HG03139 (cell line): ENCODE measurements at regions not wholly inside any gene's neighbourhood (a gene's known extent, or its start where the extent isn't known, plus 50 kb on each side); places are given as distances from the start of the nearest gene placed in this dataset.

Experiments
- ATAC-seq: cut with Tn5 transposase; IDR thresholded peaks from one replicate; pipeline ENCODE4 v1.9.1; 2021; ENCODE audit not compliant: unreplicated experiment

DNA sequence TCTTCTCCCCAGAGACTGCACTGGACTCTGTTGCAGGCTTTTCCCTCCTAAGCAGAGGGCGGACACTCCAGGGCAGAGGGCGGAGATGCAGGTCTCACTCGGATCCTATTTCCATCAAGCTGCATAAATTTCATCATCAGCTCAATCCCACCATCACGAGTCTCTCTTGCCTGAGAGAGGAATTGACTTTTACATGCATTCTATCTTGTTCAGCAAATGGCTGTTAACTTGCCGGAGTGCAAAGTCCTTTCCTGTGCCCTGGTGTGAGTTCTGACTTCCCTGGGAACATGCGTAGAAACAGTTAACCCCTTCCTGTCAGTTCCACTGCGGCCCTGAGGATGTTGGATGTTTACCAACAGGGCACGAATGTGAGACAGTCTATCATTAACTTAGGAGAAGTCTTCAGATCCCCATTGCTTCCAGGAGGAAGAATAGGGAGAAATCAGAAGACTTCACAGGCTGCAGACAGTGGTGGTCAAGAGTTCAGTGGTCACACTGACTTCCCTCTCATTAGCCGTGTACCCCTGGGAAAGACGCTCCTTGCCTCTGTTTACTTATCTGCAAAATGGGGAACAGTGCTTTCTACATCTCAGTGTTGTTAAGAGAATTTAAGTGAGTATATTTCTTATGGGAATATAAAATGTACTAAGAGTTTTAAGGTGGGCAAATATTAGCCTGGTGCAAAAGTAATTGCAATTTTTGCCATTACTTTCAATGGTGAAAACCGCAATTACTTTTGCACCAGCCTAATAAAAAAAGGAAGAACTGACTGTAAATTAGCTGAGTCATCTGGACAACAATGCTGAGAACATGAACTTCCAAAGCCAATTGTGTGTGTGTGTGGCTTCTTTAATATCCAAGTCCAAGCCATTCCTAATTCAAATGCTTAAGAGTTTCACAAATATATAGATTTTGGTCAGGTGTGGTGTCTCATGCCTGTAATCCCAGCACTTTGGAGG is 248.0 kb downstream of the DRD1 start:
- no peak for ATAC-seq

DNA sequence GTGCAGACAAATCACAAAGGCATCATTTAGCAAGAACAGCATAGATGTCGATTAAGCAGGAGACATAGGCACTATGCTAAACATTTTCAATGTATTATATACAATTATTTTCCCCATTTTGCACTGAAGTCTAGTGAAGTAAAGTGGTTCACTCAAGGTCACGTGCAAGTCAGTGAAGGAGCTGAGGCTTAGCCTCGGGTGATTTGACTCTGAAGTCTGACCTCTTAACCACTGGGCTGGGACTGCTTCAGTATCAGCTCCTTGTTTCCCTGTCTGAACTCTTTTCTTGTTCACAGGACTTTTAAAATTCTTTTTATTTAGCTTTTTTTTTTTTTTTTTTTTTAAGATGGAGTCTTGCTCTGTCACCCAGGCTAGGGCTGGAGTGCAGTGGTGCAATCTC is 262.7 kb downstream of the DRD1 start:
- no peak for ATAC-seq

DNA sequence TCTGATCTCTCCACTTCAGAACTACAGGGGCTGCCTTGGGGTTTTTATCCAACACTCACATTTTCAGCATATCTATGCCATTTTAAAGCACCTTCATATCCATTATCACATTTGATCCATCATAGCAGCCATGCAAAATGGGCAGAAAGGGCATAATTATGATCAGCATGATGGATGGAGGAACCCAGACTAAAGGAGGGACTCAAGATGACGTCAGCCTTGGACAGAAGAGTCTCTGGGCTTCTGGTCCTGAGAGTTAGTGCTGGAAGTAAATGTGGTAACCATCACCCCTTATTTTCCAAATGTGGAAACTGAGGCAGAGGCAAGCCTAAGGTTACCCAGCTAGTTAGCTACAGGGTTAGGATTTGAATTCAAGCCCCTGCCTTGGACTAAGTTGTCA is 273.1 kb downstream of the DRD1 start:
- no peak for ATAC-seq

DNA sequence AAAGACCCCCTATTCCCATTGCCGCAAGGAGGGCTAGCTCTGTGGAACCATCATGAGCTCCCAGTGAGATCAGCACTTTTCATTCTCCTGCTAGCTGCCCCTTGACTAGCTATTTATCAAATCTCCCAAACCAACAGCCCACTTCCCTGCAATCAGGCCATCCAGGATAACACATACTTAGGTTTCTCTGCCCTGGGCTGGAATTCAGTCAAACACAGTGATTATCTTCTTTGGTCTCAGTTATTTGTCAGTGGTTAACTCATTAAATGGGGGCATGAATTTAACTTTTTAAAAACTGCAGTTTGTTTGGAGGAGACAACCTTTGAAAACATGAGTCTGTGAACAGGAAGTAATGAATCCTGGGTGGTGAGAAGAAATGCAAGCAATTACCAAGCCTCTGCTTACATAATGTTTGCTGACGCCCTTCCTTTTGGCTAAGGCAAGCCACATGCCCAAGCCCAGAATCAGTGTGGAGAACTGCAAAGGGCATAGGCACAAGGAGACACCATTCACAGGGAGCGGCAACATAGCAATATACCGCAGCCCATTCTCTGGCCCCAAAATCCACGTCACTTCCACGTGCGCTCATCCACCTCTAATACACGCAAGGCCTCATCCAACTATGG is 275.0 kb downstream of the DRD1 start:
- ATAC-seq: no peak

GRCh38 chr5:175166026-175166425 is 278.0 kb downstream of the DRD1 start:
- ATAC-seq: no peak

DNA sequence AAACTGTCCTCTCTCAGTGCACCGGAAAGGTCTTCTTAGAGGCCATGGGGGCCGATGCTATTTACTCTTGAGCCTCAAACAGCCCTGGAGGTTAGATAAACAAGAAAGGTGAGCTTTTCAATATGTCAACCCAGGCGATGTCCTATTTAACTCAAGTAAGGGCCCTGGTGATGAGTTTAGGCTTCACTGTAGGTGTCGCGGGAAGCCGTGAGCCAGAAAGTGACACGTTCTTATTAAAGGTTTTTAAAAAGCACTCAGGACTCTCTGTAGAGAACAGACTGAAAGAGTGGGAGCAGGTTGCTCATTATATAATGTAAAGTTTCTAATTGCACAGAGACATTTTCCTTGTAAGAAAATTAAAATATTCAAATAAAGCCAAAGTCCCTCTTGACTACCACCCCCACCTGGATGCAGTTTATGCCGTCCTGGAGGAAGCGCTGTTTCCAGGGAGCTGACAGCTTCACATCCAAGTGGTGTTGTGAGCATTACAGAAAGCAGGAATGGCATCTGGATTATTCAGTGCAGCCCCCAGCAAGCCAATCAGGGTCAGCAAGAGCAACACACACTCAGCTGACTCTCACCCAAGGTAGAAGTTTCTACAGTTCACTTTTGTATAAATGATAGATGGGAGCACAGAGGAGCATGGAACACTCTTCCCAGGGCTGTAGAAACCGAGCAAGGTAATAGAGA is 280.3 kb downstream of the DRD1 start:
- no peak for ATAC-seq

DNA sequence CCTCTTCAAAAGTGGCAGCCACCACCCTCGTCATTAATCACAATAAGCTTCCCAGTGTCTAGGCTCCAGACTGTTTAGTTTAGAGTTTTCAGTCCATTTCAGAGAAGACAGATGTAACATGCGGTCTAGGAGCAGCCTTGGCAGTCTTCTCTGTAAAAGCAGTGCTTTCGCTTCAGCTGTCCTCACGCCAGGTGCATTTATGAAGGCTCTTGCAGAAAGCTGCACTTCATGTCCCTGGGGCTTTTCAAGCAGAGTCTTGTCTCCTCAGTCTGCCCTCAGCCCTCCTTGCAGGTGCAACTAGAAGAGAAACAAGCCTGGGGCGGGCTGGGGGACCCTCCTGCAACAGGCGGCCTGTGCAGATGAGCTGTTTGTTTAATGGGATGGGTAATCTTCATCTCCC is 281.9 kb downstream of the DRD1 start:
- no peak for ATAC-seq

GRCh38 chr5:175159956-175160355 is 284.0 kb downstream of the DRD1 start:
- ATAC-seq: no peak

GRCh38 chr5:175148636-175149172 is 295.3 kb downstream of the DRD1 start:
- ATAC-seq: no peak

DNA sequence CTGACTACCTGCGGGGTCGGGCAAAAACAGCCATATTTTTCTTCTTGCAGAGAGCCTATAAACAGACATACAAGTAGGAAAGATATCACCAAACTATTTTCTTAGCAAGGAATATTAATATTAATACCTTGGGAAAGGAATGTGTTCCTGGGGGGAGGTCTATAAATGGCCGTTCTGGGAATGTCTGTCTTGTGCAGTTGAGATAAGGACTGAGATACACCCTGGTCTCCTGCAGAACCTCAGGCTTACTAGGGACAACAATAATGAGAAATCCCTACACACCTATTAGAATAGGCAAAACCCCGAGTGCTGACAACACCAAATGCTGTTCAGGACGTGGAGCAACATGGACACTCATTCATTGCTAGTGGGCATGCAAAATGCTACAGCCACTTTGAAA is 297.2 kb downstream of the DRD1 start:
- ATAC-seq: no peak

DNA sequence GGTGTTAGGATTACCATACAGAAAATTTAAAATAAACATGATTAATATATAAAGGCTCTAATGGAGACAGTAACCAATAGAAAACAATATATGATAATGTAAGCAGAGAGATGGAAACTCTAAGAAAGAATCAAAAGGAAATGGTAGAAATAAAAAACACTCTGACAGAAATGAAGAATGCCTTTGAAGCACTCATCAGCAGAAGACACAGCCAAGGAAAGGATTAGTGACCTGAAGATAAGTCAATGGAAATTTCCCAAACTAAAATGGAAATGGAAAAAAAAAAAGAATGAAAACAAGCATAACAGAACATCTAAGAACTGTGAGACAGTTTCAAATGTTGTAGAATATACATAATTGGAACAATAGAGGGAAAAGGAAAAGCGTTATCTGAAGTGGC is 302.6 kb downstream of the DRD1 start:
- no peak for ATAC-seq

DNA sequence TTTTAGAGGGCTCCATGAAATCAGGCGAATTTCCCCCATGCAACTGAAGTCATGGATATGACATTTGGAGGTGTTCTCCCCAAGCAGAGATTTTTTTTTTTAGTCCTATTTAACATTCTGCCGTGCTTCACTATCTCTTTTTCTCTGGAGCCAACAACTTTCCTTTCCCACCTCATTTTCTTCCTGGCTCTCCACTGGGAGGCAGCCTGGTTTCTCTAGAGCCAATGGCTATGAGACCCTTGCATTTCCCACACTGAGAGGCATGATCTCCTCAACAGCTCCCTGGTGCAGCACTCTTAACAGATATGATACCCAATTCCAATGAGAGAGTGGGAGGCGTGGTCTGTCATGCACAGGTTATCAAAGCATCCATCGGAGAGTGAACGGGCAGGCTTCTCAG is 310.8 kb downstream of the DRD1 start:
- no peak for ATAC-seq

- no peak for ATAC-seq
Observed at GRCh38 chr5:175131432-175131831, 312.6 kb downstream of the DRD1 start.

- no peak for ATAC-seq
Observed at GRCh38 chr5:175129619-175130018, 314.4 kb downstream of the DRD1 start.

GRCh38 chr5:175129121-175129520 is 314.9 kb downstream of the DRD1 start:
- ATAC-seq: no peak

DNA sequence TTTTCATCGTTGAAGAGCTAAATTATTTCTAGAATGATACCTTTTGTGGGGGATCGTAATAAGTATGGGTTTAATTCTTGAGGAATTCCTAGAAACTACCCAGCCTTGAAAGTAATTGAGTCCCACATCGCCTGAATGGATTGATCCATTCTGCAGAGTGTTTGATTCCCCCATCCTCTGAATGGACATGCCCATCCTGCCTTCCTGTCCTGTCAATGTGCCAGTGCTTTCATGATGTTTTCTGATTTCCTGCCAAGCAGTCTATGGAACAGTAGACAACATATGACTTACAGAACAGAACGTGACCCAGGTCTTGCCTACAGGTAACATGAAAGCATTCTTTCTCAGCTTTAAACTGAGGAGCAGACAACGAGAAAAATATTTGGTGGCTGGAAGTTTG is 319.2 kb downstream of the DRD1 start:
- no peak for ATAC-seq

DNA sequence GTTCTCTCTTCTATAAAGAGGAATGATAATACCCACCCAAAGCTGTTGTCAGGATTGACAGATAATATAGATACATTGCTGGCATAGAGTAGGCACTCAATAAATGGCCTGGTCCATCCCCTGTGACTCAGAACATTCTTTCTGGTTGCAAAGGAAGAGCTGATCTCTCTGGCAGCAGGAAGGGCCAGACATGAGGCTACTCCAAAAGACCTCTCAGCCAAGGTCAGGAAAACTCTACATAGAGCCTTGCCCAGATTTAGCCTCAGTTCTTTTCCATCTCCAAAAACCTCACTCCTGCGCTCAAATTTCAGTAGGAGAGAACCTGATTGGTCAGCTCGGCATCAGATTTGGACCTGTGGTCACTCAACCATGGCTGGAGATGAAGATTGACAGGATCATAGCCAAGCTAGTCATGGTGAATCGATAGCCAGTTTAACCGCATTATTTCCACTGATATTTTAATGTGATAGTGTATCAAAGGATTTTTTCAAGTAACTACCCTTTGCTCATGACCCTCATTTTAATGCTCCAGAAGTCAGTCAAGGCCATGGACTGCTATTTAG is 319.6 kb downstream of the DRD1 start:
- no peak for ATAC-seq

DNA sequence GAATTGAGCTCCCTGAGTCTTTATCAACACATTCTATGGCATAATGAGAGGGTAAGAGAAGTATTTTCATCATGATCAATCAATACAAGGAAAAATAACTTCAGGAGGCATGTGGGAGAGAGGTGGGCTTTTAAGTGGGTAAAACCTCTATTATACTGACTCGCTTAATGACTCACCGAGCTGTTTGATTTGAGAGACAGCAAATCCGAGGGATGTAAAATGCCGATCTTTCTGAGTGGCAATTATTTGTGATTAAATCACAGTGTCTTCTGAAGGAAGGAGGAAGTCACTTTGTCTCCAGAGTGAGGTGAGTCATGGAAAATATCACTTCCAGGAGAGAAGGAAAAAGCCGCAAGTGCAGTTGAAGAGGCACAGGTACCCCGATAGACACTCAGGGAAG is 320.4 kb downstream of the DRD1 start:
- ATAC-seq: no peak

DNA sequence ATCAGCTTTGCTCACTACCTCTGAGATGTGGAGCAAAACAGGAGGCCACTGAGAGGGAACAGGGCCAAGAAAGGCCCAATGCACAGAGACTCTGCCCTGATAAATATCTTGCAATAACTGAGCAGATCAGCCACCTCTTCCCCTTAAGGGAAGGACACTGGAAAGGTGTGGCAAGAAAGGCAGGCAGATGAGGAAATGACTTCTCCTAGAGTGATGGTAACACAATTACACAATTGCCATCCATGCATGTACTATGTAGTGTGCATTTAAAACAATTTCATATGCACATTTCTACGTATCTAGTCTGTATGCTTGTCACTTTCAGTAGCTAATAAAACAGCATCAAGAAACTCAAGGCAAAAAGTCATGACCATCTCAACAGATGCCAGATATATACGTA is 322.5 kb downstream of the DRD1 start:
- ATAC-seq: no peak

DNA sequence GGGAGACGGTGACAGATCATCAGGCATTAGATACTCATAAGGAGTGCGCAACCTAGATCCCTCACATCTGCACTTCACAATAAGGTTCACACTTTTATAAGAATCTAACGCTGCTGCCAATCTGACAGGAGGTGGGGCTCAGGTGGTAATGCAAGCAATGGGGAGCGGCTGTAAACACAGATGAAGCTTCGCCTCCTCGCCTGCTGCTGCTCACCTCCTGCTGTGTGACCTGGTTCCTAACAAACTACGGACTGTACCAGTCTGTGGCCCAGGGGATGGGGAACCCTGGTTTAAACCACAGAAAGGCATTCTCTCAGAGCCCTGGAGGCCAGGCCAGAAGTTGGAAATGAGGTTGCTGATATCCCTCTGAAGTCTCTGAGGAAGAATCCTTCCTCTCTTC is 323.6 kb downstream of the DRD1 start:
- ATAC-seq: no peak

- no peak for ATAC-seq
Observed at GRCh38 chr5:175118700-175119309, 325.2 kb downstream of the DRD1 start.
